Retina (tissue), 1 donor: ENCODE measurements at regions not wholly inside any gene's neighbourhood (a gene's known extent, or its start where the extent isn't known, plus 50 kb on each side); places are given as distances from the start of the nearest gene placed in this dataset.
A peak's percentile ranks its signal among the peaks of the same experiment; 100 is the strongest.

ENCODE experiments used
- DNase-seq: peaks from one replicate; pipeline ENCODE4 v3.0.0-alpha.2; 2016

- peak; percentile 56 for DNase-seq
Measured at GRCh38 chrX:39819921-39820849, 277.6 kb downstream of the BCOR start.

DNA sequence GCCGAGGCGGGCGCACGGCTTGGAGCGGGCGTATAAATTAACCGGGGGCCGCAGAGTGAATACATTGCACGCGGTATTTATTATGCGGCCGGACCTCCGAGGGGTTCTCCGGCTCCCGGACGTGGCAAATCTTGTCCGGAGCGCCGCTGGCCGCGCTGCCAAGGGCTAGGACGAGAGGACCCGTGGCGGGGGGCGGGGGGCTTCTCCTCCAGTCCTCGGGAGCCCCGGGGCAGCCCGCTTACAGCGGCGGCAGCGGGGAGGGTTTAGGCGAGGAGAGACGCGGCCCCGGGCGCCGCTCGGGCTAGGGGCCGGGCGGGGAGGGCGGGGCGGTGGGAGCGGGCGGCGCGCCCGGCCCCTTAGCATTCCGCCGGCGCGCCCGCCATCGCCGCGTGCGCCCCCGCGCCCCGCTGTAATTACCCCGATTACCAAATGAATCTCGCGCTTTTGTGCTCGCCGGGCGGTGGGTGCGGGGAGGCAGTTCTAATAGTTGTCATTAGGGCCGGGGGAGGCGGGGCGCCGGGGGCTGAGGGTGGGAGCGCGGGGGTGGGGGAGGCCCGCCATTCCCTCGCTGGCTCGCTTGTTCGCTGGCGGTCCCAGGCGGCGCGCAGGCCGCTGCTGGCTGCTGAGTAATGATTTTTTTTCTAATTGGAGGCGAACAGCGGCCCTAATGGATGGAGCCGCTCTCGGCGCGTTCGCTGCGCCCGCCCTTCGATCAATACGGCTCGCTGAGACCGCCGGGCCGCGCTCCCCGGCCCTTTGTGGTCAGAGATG, 276.6 kb downstream of the BCOR start:
- DNase-seq = peak; percentile 69

DNA sequence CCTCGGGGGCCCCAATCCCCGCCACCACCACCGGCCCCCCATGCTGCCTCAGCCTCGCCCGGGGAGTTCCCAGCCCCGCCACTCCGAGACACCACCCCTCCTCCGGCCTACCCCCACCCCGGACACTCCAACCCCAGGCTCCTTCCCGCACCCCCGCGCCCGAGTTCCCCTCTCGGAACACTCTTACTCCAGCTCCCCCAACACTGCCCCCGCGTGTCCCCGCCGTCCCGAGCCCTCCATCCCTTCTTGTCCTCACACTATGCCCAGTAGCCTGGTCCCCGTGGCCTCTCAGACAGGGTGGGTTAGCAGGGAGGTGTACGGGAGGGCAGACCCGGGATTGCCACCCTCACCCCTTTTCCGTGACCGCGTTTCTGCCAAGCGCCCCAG, 276.1 kb downstream of the BCOR start:
- no peak for DNase-seq

- DNase-seq = no peak
Measured at GRCh38 chrX:39822133-39822748, 275.5 kb downstream of the BCOR start.

DNA sequence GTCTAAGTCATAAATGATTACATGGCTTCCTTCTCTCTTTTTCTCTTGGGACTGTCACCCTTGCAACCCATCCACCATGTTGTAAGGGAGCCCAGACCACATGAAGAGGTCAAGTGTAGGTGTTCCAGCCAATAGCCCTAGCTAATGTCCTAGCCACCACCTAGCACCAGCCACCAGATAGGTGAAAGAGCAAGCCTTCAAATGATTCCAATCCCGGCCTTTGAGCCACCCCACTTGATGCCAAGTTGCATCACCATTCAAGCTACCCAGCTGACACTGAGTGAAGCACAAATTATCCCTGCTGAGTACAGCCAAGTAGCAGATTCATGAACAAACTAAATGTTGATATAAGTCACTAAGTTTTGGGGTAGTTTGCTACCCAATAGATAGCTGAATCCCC, 274.3 kb downstream of the BCOR start:
- DNase-seq = no peak

GRCh38 chrX:39823854-39824253, 273.9 kb downstream of the BCOR start:
- no peak for DNase-seq

- DNase-seq = no peak
Measured at GRCh38 chrX:39826813-39827543, 270.8 kb downstream of the BCOR start.

DNA sequence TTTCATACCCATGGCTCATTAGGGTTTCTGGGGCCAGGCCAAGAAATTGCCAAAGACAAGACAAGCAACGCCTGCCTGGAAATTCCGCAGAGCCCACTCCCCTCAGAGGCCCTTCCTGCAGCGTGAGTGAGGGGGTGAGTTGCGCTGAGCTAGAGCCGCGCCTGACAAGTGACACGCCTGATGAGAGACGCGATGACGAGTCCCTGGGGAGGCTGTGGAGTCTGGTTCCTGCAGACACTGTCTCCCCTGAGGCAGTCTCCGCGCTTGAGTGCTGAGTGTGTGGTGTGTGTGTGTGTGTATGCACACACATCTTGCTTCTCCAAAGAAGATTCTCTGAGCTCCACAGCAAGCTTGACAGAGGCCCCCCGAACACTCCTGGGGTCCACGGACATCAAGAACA, 269.8 kb downstream of the BCOR start:
- DNase-seq = peak; percentile 37

GRCh38 chrX:39828971-39829370, 268.8 kb downstream of the BCOR start:
- DNase-seq = no peak

GRCh38 chrX:39829965-39830364, 267.8 kb downstream of the BCOR start:
- no peak for DNase-seq

- DNase-seq = no peak
Measured at GRCh38 chrX:39830414-39830813, 267.3 kb downstream of the BCOR start.

DNA sequence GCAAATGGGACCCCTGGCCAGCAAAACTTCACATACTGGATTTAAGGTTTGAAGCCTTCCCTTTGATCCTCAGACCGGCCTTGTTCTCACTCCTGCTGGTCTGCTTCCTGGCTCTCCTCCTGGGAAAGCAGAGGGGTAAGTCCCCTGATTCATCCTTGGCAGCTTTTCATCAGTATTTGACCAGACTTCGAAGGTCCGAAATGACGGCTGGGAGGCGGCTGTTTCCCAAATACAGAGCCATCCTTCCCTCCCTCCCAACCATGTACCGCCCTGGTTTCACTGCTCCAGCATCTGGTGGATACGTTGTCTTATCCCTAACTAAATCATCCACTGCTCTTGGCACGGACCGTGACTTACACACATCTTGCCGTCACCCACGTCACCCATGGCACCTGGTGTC, 265.5 kb downstream of the BCOR start:
- DNase-seq = no peak

- no peak for DNase-seq
Measured at GRCh38 chrX:39834600-39834999, 263.2 kb downstream of the BCOR start.

GRCh38 chrX:39835241-39835640, 262.5 kb downstream of the BCOR start:
- DNase-seq = no peak

GRCh38 chrX:39835776-39836175, 262.0 kb downstream of the BCOR start:
- DNase-seq = no peak

GRCh38 chrX:39836802-39837420, 260.8 kb downstream of the BCOR start:
- no peak for DNase-seq

GRCh38 chrX:39837688-39838087, 260.1 kb downstream of the BCOR start:
- DNase-seq = no peak

GRCh38 chrX:39839371-39839770, 258.4 kb downstream of the BCOR start:
- no peak for DNase-seq

DNA sequence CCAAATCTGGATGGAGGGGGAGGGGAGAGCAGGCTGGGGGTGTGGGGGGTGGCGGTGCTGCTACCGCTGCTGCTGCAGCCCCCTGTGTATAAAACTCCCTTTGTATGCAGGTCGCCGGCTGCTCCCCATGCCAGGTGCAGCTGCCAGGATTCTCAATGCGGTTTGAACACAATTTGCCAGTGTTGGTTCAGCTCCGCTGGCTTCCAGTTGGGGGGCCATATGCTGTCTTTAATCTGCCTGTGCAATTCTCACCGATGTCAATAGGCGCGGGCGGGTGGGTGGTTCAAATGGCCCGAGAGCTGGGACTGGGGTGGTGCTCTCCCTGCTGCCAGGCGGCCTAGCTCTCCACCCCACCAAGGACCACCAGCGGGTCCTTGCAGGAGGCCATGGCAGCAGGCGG, 257.6 kb downstream of the BCOR start:
- no peak for DNase-seq

- DNase-seq = no peak
Measured at GRCh38 chrX:39840581-39841093, 257.1 kb downstream of the BCOR start.

- no peak for DNase-seq
Measured at GRCh38 chrX:39841604-39842003, 256.2 kb downstream of the BCOR start.

- DNase-seq = no peak
Measured at GRCh38 chrX:39842281-39842973, 255.3 kb downstream of the BCOR start.
